HAP-1 (cell line): ENCODE measurements at regions not wholly inside any gene's neighbourhood (a gene's known extent, or its start where the extent isn't known, plus 50 kb on each side); places are given as distances from the start of the nearest gene placed in this dataset.
"Not testable (repeated sequence)": the region's sequence is repeated elsewhere in the genome, so short reads cannot be mapped to it uniquely, and the experiment has no call there.

Experiments
- DNase-seq, 2 experiments: peaks; one replicate each; pipeline ENCODE4 v3.0.0-alpha.2; 2016 to 2020; ENCODE audit warnings: low spot score in 2 of 2
- H3K27me3 ChIP-seq: fragments of 250-450 bp; sonication (Bioruptor Pico); 2 replicates; pipeline ENCODE4 v1.5.1; 2020; ENCODE audit warnings: low read depth, mild to moderate bottlenecking, moderate library complexity
- H3K36me3 ChIP-seq: fragments of 250-450 bp; sonication (Bioruptor Pico); replicated peaks from 2 replicates; pipeline ENCODE4 v1.5.1; 2020; ENCODE audit warnings: mild to moderate bottlenecking
- H3K4me1 ChIP-seq: fragments of 250-450 bp; sonication (Bioruptor Pico); 2 replicates; pipeline ENCODE4 v1.5.1; 2020; ENCODE audit warnings: mild to moderate bottlenecking
- H3K4me3 ChIP-seq: fragments of 250-450 bp; sonication (Bioruptor Pico); 2 replicates; pipeline ENCODE4 v1.5.1; 2020; ENCODE audit warnings: mild to moderate bottlenecking, moderate library complexity
- H3K9me3 ChIP-seq: fragments of 250-450 bp; sonication (Bioruptor Pico); 2 replicates; pipeline ENCODE4 v1.5.1; 2020; ENCODE audit warnings: mild to moderate bottlenecking, moderate library complexity
- in situ Hi-C: fragments of 300-500 bp; cut with MboI; formaldehyde crosslinking; loops from 3 replicates; pipeline ENCODE4 v1.14.3; 2020; ENCODE audit warnings: low sequenced_read_pairs, inconsistent platforms, mixed read lengths

DNA sequence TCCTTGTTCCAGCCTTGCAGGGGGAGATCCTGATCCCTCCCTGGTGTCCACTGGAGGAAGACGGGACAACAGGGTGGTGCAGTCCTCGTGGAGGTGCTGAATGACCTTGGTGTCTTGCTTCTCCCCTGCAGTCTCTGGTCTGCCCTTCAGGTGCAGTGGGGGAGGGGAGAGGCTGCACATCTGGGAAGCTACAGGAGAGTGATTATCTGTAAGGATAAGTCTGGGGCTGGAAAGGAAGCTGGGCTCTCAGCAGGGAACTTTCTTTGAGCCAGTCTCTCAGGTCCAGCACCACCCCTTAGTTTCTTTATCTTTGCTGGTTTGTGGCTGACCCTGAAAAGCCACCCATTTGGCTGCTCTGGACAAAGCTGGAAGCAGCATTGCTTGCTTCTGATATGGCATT lies 275.6 kb downstream of the CCSER2 start:
- no peaks in the 10 kb centered on the region; the same call in 1 of the 2 replicates for H3K27me3 ChIP-seq

DNA sequence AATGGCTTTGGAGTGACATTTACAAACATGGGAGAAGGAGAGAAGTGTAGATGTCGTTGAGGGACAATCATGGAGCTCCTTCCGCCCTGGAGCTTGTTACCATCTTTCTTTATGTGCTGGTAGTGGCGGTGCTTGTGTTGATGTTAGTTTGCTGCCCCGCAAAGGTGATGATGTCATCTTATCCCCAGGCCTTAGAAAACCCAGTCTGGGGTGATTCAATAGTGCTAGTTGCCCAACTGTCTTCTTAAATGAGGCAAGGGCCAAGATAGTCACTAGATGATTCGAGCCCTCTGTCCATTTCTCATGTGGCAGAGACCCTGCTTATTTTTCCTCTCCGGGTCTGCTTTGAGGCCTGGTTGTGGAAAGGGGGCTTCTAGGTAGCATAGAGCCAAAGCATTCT lies 277.4 kb downstream of the CCSER2 start:
- Histone ChIP-seq H3K4me1 (no peaks in the 10 kb centered on the region), H3K4me3 (no peak overlapping the region), H3K9me3 (no peaks in the 10 kb centered on the region), H3K27me3 (no peaks in the 10 kb centered on the region; the same call in 1 of the 2 replicates), H3K36me3 (no peaks in the 10 kb centered on the region)
- in situ Hi-C loops = no loop called here
- DNase-seq = no peak

More for the DNA sequence above, 275.6 kb downstream of the CCSER2 start:
- no peaks in the 10 kb centered on the region for H3K4me1 ChIP-seq
- no peaks in the 10 kb centered on the region for H3K36me3 ChIP-seq
- in situ Hi-C loops = no loop called here
- no peak for DNase-seq
- H3K4me3 ChIP-seq = no peak overlapping the region
- H3K9me3 ChIP-seq = no peaks in the 10 kb centered on the region

DNA sequence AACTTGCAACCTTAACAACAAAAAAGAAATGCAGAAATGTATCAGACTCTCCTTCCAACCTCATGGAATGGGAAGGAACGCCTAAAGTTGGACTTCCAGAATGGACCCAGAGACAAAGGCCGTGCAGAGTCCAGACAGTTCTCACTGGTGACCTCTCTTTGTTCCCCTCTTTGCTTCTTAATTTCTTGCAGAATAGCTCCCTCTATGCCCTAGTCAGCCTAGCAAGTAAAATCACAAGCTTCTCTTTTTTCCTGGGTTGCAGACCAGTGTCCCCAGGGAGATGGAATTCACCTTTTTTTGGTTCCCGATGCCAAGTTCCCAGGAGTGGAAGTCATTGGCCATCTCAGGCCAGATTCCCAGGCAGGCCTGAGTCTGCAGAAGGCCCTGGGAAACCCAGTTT lies 278.0 kb downstream of the CCSER2 start:
- in situ Hi-C loops = no loop called here
- no peaks in the 10 kb centered on the region for H3K4me1 ChIP-seq
- H3K4me3 ChIP-seq = no peak overlapping the region
- H3K36me3 ChIP-seq = no peaks in the 10 kb centered on the region
- DNase-seq = no peak
- H3K27me3 ChIP-seq = no peaks in the 10 kb centered on the region; the same call in 1 of the 2 replicates
- H3K9me3 ChIP-seq = no peaks in the 10 kb centered on the region

DNA sequence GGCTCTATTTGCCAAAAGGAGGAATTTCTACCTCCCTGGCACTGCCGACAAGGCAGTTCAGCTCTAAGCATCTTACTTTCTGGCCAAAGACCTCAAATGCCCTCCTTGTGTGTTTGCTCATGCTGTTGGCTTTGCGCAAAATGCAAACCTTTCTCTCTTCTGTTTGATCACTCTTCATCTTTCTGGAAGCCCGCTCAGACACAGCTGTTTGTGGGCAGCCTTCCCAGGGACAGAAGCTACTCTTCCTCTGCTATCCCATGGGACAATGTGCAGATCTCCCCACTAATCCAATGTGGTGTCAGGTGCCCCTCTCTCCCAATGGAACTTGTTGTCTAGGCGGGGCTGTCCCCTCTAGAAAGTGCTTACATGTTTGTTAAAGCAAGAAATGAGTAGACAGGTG lies 278.7 kb downstream of the CCSER2 start:
- H3K4me1 ChIP-seq = no peaks in the 10 kb centered on the region
- no peak for DNase-seq
- in situ Hi-C loops = no loop called here
- H3K36me3 ChIP-seq = no peaks in the 10 kb centered on the region
- H3K9me3 ChIP-seq = no peaks in the 10 kb centered on the region
- H3K4me3 ChIP-seq = no peak overlapping the region
- H3K27me3 ChIP-seq = no peaks in the 10 kb centered on the region; the same call in 1 of the 2 replicates

DNA sequence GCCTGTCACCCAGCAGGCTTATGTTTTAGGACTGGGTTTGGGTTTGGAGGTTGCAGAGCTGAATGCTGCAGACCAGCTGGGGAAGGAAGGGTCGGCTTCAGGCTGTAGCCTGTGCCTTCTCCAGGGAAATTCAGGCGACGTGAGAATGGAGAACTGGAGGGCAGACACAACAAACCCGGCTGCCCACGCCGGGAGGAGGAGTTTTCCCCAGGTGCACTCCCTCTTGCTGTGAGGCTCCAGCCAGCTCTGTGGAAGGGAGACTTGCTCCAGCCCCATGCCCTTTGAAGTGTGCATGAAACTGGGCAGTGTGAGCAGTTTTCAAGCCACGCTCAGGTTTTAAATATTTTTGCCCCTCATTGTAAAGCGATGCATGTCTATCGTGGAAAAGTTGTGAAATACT lies 279.1 kb downstream of the CCSER2 start:
- in situ Hi-C loops = no loop called here
- H3K27me3 ChIP-seq = no peaks in the 10 kb centered on the region; the same call in 1 of the 2 replicates
- no peak overlapping the region for H3K4me3 ChIP-seq
- no peaks in the 10 kb centered on the region for H3K4me1 ChIP-seq
- H3K36me3 ChIP-seq = no peaks in the 10 kb centered on the region
- no peak for DNase-seq
- H3K9me3 ChIP-seq = no peaks in the 10 kb centered on the region

DNA sequence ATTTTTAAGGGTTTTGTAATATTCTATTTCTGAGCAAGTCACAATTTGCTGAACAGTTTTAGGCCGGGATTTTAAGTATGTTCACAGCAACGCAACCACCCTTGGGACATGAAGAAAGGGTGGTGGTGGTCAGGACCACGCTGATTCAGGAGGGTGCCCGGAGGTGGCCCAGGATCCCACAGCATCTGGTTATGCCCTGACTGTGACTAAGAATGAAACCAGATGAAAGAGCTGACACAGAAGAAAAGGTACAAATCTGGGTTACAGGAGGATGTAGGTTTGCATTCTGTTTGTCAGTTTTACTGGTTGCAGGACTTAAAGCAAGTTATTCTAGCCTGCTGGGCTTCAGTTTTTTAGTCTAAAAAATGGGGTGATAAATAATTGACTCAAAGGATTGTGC lies 279.7 kb downstream of the CCSER2 start:
- Histone ChIP-seq H3K27me3 (no peaks in the 10 kb centered on the region; the same call in 1 of the 2 replicates), H3K9me3 (no peaks in the 10 kb centered on the region), H3K4me3 (no peak overlapping the region), H3K4me1 (no peaks in the 10 kb centered on the region), H3K36me3 (no peaks in the 10 kb centered on the region)
- in situ Hi-C loops = no loop called here
- DNase-seq = no peak

DNA sequence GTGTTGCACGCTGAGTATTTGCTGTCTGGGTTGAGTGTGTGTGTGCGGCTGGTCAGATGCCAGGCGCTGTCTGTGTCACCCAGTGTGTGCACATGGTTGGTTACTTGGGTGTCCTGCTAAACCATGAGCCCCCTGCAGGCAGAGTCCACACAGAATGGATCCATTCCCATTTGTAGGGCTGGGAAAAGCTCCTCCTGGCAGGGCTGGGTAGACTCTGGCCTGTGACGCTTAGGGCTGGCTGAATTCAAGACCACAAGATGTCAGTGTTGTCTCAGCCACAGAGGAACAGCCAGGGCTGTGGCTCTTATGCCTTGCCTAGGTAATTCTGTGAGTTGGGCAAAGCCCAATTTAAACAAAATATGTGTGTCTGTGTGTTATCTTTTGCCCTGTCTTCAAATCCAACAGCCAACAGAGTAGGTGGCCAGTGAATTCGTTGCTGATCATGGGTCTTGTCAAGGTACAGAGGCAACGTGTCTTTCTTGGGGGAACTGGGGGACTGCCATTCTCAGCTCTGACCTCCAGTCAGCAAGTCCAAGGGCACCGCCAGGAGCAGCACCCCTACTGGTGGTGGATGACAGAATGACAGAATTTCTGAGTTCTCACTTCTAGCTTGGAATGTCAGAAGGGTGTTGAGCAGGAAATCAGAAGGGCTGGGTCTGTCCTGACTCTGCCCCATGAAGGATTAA lies 285.1 kb downstream of the CCSER2 start:
- H3K27me3 ChIP-seq = no peaks in the 10 kb centered on the region; the same call in 1 of the 2 replicates
- H3K36me3 ChIP-seq = no peaks in the 10 kb centered on the region
- H3K4me3 ChIP-seq = no peak overlapping the region
- peak; percentile 2 to 46 for DNase-seq
- H3K4me1 ChIP-seq = no peaks in the 10 kb centered on the region
- in situ Hi-C loops = no loop called here
- H3K9me3 ChIP-seq = no peaks in the 10 kb centered on the region

DNA sequence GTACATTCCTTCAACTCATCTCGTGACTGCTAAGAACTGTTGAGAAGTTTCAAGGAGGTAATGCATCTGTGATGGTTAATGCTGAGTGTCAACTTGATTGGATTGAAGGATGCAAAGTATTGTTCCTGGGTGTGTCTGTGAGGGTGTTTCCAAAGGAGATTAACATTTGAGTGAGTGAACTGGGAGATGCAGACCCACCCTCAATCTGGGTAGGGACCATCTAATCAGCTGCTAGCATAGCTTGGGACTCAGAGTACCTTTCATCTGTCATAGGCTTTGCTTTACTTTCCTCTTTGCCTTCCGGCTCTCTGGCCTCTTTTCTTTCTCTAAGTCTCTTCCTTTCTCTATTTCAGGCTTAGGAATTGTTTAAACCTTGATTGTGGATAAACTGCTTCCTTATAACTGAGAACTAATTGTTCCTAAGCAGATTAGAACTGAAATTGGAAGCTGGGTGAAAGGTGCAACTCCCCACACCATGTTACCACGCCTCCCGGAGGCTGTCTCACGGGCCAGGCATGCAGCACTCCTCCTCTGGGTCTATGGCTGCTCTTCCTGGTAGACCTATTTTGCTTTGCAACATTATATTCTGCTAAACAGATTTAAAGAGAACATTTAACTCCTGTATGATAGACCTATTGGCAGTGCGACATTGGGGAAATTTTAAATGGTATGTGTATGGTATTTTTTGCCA lies 298.2 kb downstream of the CCSER2 start:
- Histone ChIP-seq H3K36me3 (no peaks in the 10 kb centered on the region), H3K4me3 (no peak overlapping the region), H3K27me3 (no peaks in the 10 kb centered on the region; the same call in 1 of the 2 replicates), H3K9me3 (no peaks in the 10 kb centered on the region), H3K4me1 (no peaks in the 10 kb centered on the region)
- in situ Hi-C loops = no loop called here
- no peak for DNase-seq

DNA sequence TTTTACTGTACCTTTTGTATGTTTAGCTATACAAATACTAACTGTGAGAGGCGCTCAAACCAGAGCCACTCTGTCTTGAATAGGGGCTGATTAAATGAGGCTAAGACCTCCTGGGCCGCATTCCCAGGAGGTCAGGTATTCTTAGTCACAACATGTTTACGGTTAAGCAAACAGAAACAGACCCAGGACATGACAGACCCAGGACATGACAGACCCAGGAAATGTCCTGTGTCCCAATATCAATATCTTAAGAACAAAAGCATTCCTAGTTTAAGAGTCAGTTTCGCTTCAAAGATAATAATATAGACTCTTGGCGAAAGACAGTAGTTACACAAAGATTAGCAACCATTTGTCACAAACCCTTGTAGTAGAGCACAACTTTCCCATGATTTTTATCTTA lies 304.5 kb downstream of the CCSER2 start:
- no peak for DNase-seq
- no peaks in the 10 kb centered on the region for H3K4me1 ChIP-seq
- in situ Hi-C loops = no loop called here
- H3K36me3 ChIP-seq = no peaks in the 10 kb centered on the region
- H3K27me3 ChIP-seq = no peaks in the 10 kb centered on the region
- no peak overlapping the region for H3K4me3 ChIP-seq
- H3K9me3 ChIP-seq = no peaks in the 10 kb centered on the region

DNA sequence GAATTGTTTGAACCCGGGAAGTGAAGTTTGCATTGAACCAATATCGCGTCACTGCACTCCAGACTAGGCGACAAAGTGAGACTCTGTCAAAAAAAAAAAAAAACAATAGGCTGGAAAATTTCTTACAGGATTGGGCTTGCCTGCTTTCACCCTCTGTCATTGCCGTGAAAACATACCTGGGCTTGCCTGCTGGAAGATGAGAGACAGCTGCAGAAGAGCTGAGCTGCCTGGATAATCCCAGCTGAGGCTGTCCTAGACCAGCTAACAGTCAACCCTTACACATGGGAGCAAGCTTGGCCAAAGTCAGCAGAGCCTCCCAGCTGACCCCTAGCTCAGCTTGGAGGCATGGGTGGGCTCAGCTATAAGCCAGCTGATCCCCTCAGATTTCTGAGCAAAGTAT lies 306.2 kb downstream of the CCSER2 start:
- Histone ChIP-seq H3K9me3 (no peaks in the 10 kb centered on the region), H3K36me3 (no peaks in the 10 kb centered on the region), H3K4me3 (no peak overlapping the region), H3K27me3 (no peaks in the 10 kb centered on the region), H3K4me1 (no peaks in the 10 kb centered on the region)
- in situ Hi-C loops = no loop called here
- DNase-seq = no peak

DNA sequence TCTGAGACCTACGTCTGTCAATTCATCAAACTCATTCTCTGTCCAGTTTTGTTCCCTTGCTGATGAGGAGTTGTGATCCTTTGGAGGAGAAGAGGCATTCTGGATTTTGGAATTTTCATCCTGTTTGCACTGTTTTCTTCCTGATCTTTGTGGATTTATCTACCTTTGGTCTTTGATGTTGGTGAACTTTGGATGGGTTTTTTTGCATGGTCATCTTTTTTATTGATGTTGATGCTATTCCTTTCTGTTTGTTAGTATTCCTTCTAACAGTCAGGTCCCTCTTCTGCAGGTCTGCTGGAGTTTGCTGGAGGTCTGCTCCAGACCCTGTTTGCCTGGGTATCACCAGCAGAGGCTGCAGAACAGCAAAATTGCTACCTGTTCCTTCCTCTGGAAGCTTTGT lies 322.2 kb downstream of the CCSER2 start:
- in situ Hi-C loops, DNase-seq, H3K27me3 ChIP-seq, H3K9me3 ChIP-seq, H3K4me1 ChIP-seq, H3K36me3 ChIP-seq, H3K4me3 ChIP-seq: not testable (repeated sequence)

DNA sequence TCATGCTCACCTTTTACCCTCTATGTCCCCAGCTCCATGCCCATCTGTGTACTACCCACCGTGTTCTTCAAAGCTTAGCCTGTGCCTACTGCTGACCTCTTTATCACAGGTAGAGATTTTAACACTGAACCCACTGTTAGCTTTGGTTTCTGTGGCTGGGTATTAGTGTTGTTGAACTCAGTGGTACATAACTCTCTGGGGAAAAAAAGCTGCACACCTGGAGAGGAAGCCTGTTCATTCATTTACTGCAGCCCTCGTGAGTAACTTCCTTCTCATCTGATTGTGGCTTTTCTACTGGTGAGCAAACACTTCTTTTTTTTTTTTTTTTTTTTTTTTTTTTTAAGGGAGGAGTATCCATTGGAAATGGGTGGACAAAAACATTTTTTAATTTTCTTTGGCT lies 326.3 kb downstream of the CCSER2 start:
- no peaks in the 10 kb centered on the region for H3K4me1 ChIP-seq
- in situ Hi-C loops = no loop called here
- H3K36me3 ChIP-seq = no peaks in the 10 kb centered on the region
- H3K27me3 ChIP-seq = 0 out of 2 replicates have a peak, but pooled peaks cover 7% of the 10 kb centered on the region
- H3K4me3 ChIP-seq = no peak overlapping the region
- no peaks in the 10 kb centered on the region for H3K9me3 ChIP-seq
- DNase-seq = no peak

DNA sequence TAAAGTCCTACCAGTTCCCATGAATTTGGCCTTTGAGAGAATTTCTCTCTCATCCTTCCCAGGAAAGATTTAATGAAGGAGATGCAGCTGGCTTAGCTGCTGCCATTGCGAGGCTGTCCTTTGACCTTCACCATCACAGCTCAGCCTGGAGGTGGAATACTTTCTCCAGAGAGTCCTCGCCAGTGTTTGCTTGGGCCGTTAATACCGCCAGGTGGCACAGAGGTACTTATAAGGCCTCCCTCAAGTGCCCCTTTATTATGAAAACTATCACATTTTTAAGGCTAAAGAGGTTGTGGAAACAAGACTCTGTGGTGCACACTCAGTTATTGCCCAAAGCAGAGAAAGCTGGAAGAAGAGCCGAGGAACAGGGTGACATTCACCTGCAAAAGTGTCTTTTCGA lies 330.6 kb downstream of the CCSER2 start:
- DNase-seq = no peak
- no peaks in the 10 kb centered on the region for H3K36me3 ChIP-seq
- in situ Hi-C loops = no loop called here
- no peaks in the 10 kb centered on the region for H3K4me1 ChIP-seq
- H3K4me3 ChIP-seq = no peak overlapping the region
- no peaks in the 10 kb centered on the region for H3K9me3 ChIP-seq
- 0 out of 2 replicates have a peak, but pooled peaks cover 4% of the 10 kb centered on the region for H3K27me3 ChIP-seq
